Activated T-helper 1 cell treated with anti-CD3 and anti-CD28 coated beads, Interleukin-12 subunit alpha, Interleukin-12 subunit beta, Interleukin-2, Interleukin-4 antibody, amounts not matched to agents 30 ng/mL and 10 ng/mL and 1 ng/mL, durations not matched to agents 14 hours and 24 hours and 36 hours (primary cell): ENCODE measurements at regions not wholly inside any gene's neighbourhood (a gene's known extent, or its start where the extent isn't known, plus 50 kb on each side); places are given as distances from the start of the nearest gene placed in this dataset.
A peak's percentile ranks its signal among the peaks of the same experiment; 100 is the strongest.

Experiments used
- DNase-seq: peaks from one replicate; pipeline ENCODE4 v3.0.0; 2021; ENCODE audit warnings: low spot score
- H3K27ac Mint-ChIP-seq: one replicate; pipeline ENCODE4 v1.8.0; 2021; ENCODE audit warnings: mild to moderate bottlenecking, mixed read lengths
- H3K27me3 Mint-ChIP-seq: one replicate; pipeline ENCODE4 v1.8.0; 2022; ENCODE audit warnings: mild to moderate bottlenecking, moderate library complexity, mixed read lengths; ENCODE audit not compliant: insufficient read depth
- H3K36me3 Mint-ChIP-seq: one replicate; pipeline ENCODE4 v1.8.0; 2021; ENCODE audit warnings: low read depth, mixed read lengths
- H3K4me1 Mint-ChIP-seq: one replicate; pipeline ENCODE4 v1.8.0; 2021; ENCODE audit warnings: low read depth, mixed read lengths
- H3K4me3 Mint-ChIP-seq: one replicate; pipeline ENCODE4 v1.8.0; 2021; ENCODE audit warnings: mild to moderate bottlenecking, moderate library complexity, mixed read lengths
- H3K9me3 Mint-ChIP-seq: one replicate; pipeline ENCODE4 v1.8.0; 2021; ENCODE audit warnings: mixed read lengths
- intact Hi-C: fragments of 100-400 bp; cut with micrococcal nuclease; formaldehyde crosslinking; loops from one replicate; pipeline ENCODE4 v1.15.1; 2024

DNA sequence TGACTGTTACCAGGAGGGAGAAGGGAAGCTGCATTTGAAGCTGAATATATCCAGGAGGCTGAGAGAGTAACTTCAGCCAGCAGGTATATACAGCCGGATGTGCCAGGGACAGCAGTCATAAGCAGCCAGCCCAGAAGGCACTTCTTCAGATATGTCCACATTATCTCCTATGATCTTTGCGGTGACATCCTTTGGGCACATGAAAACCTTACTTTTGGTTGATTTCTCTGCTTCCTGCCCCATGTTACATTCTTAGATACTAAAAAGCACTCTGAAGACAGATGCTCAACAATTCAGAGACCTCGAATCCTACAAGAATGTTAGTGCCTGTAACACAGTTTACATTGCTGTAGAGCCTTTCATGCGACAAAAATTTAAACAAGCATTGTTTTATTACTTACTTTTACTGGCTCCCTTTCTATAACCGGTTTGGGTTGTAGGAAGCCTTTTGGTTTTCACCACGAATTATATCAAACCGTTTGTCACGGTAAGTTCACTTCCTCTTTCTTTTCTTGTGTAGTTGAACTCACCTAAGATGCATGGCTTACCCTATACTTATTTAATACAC lies 50.3 kb upstream of the TLK1 start:
- H3K36me3 Mint-ChIP-seq: no peaks in the 10 kb centered on the region
- peak overlapping the region; percentile 48 for H3K4me3 Mint-ChIP-seq
- H3K9me3 Mint-ChIP-seq: no peaks in the 10 kb centered on the region
- H3K4me1 Mint-ChIP-seq: peaks cover 11% of the 10 kb centered on the region
- intact Hi-C loops: loop anchor here (2.0 to 5.0 kb wide), 3 partner anchors 36 to 51 kb away; partner anchors contain the start of gene TLK1
- H3K27me3 Mint-ChIP-seq: peaks cover 2% of the 10 kb centered on the region
- DNase-seq: peak; percentile 31
- H3K27ac Mint-ChIP-seq: peak overlapping the region; percentile 35
